GM12878 (cell line): ENCODE measurements at regions not wholly inside any gene's neighbourhood (a gene's known extent, or its start where the extent isn't known, plus 50 kb on each side); places are given as distances from the start of the nearest gene placed in this dataset.

Experiments
- ATAC-seq: fragments of 200-7000 bp; cut with Tn5 transposase; 3 replicates; pipeline ENCODE4 v1.9.1; 2020; ENCODE audit warnings: mild to moderate bottlenecking, moderate library complexity
- BruUV-seq: library from RNA; stranded (reverse); fragments of 400-500 nt; replicated peaks from 2 replicates; lab custom pipeline; 2021; lab: Mats Ljungman, UMichigan
- CTCF ChIA-PET: fragments of 300-600 bp; sonication (Branson Sonifier 250); formaldehyde crosslinking; extraction: SDS; loops from one replicate; lab custom pipeline; 2021; ENCODE audit warnings: inconsistent platforms; lab: Yijun Ruan, JAX
- POLR2A ChIA-PET: fragments of 350-600 bp; formaldehyde crosslinking; extraction: SDS; loops from one replicate; lab custom pipeline; 2021; ENCODE audit warnings: inconsistent platforms; lab: Charles Lee
- RAD21 ChIA-PET: fragments of 300-600 bp; sonication (Branson Sonifier 250); formaldehyde crosslinking; loops from one replicate; lab custom pipeline; 2023; ENCODE audit warnings: antibody characterized with exemption; ENCODE audit not compliant: unreplicated experiment; lab: Charles Lee
- SMC1A ChIA-PET: fragments of 300-600 bp; sonication (Branson Sonifier 250); formaldehyde crosslinking; loops from one replicate; lab custom pipeline; 2023; ENCODE audit not compliant: unreplicated experiment, uncharacterized antibody; lab: Charles Lee
- DNase-seq: peaks from one replicate; pipeline ENCODE4 v3.0.0-alpha.2; 2011; ENCODE audit warnings: low read depth, low spot score
- FAIRE-seq: peaks from 3 replicates; lab custom pipeline; 2011; peaks lifted over from hg19 to GRCh38; lab: Jason Lieb, UNC
- H2AFZ ChIP-seq: 2 replicates; pipeline ENCODE4 v1.6.0; 2011; ENCODE audit warnings: low read depth, low read length, control low read depth; ENCODE audit not compliant: control insufficient read depth
- H3K27ac ChIP-seq: 2 replicates; pipeline ENCODE4 v1.5.1; 2011; ENCODE audit warnings: control low read depth; ENCODE audit not compliant: control insufficient read depth, insufficient read depth
- H3K27me3 ChIP-seq, 2 experiments: replicated peaks in 1 of 2; 2 replicates each; pipeline versions ENCODE4 v1.6.0 to v1.6.1; 2011; ENCODE audit warnings: low read length in 1 of 2; ENCODE audit not compliant: control insufficient read depth in 2 of 2, insufficient read depth in 2 of 2
- H3K36me3 ChIP-seq, 2 experiments: 2 replicates each; pipeline ENCODE4 v1.5.1; 2011; ENCODE audit warnings: low read length in 1 of 2; ENCODE audit not compliant: control insufficient read depth in 2 of 2, insufficient read depth in 2 of 2
- H3K4me1 ChIP-seq: 2 replicates; pipeline ENCODE4 v1.6.1; 2011; ENCODE audit warnings: mild to moderate bottlenecking, low read length, moderate library complexity, mixed read lengths; ENCODE audit not compliant: control insufficient read depth, insufficient read depth
- H3K4me2 ChIP-seq: 2 replicates; pipeline ENCODE4 v1.6.0; 2011; ENCODE audit warnings: control low read depth; ENCODE audit not compliant: control insufficient read depth, insufficient read depth
- H3K4me3 ChIP-seq: fragments of 200-600 bp; sonication (generic); 2 replicates; pipeline ENCODE4 v1.5.1; 2016
- H3K79me2 ChIP-seq: 2 replicates; pipeline ENCODE4 v1.6.0; 2011; ENCODE audit warnings: low read length; ENCODE audit not compliant: control insufficient read depth, insufficient read depth
- H3K9ac ChIP-seq: 2 replicates; pipeline ENCODE4 v1.8.0; 2011; ENCODE audit warnings: low read length, control low read depth, mixed read lengths; ENCODE audit not compliant: control insufficient read depth, insufficient read depth
- H3K9me3 ChIP-seq: replicated peaks from 3 replicates; pipeline ENCODE4 v1.5.1; 2011; ENCODE audit warnings: mild to moderate bottlenecking, low read length; ENCODE audit not compliant: control insufficient read depth, insufficient read depth
- H4K20me1 ChIP-seq: 2 replicates; pipeline ENCODE4 v1.6.0; 2011; ENCODE audit not compliant: control insufficient read depth, insufficient read depth
- KAT2A ChIP-seq: conservative IDR thresholded peaks from 2 replicates; pipeline ENCODE4 v1.6.1; 2011; ENCODE audit warnings: low read depth, low read length; ENCODE audit not compliant: control insufficient read depth
- RAD21 ChIP-seq: IDR thresholded peaks from 2 replicates; pipeline ENCODE4 v1.6.1; 2011; ENCODE audit warnings: mild to moderate bottlenecking, low read depth, low read length, moderate library complexity; ENCODE audit not compliant: insufficient read depth
- USF1 ChIP-seq: IDR thresholded peaks from 2 replicates; pipeline ENCODE4 v1.6.1; 2011; ENCODE audit warnings: borderline replicate concordance, low read depth, mild to moderate bottlenecking, moderate library complexity, mixed read lengths, low read length; ENCODE audit not compliant: insufficient read depth; ENCODE audit errors: extremely low read length
- ZBTB11 ChIP-seq: fragments of 450-650 bp; formaldehyde crosslinking; IDR thresholded peaks from 2 replicates; pipeline ENCODE4 v1.5.0; 2022; ENCODE audit warnings: mild to moderate bottlenecking, missing genetic modification characterization
- ZBTB4 ChIP-seq: fragments of 450-650 bp; formaldehyde crosslinking; IDR thresholded peaks from 2 replicates; pipeline ENCODE4 v1.4.0; 2022; ENCODE audit warnings: mild to moderate bottlenecking, moderate library complexity
- ZNF207 ChIP-seq: fragments of 450-650 bp; IDR thresholded peaks from 2 replicates; pipeline ENCODE4 v1.6.1; 2014; ENCODE audit warnings: antibody characterized with exemption, mild to moderate bottlenecking, borderline replicate concordance
- WGBS: methylation state at CpG from one replicate; pipeline ENCODE4 v1.1.6; 2016; ENCODE audit warnings: low lambda C conversion rate; ENCODE audit not compliant: insufficient replicate concordance, insufficient coverage; ENCODE audit errors: missing lambda C conversion rate; 5-methylcytosine and 5-hydroxymethylcytosine counted together
- in situ Hi-C: fragments of 300-500 bp; cut with MboI; formaldehyde crosslinking; loops from 9 replicates; pipeline ENCODE4 v1.14.3; 2018; ENCODE audit warnings: mixed read lengths
- intact Hi-C: fragments of 100-400 bp; cut with micrococcal nuclease; formaldehyde crosslinking; loops from one replicate; pipeline ENCODE4 v1.14.2; 2022; ENCODE audit not compliant: unreplicated experiment

GRCh38 chr6:125471667-125472066, 169.9 kb upstream of the HDDC2 start (continued):
- no peak for TF ChIP-seq ZBTB11 (CRISPR knock-in tag)

- H3K27ac ChIP-seq: no peak overlapping the region
- RAD21 ChIA-PET: no interaction called here
- no TSS peak for BruUV-seq
- H3K9me3 ChIP-seq: no peaks in the 10 kb centered on the region
- no peaks in the 10 kb centered on the region for H3K27me3 ChIP-seq
- no peak for TF ChIP-seq RAD21
- no peak for TF ChIP-seq ZBTB4 (CRISPR knock-in tag)
- no peak for TF ChIP-seq ZNF207
- no peak for TF ChIP-seq KAT2A
- TF ChIP-seq USF1: no peak
- CTCF ChIA-PET: no interaction called here
- POLR2A ChIA-PET: no interaction called here
- H2AFZ ChIP-seq: no peak overlapping the region
- no peaks in the 10 kb centered on the region for H3K36me3 ChIP-seq
- H3K9ac ChIP-seq: no peak overlapping the region
- intact Hi-C loops (no loop called here), in situ Hi-C loops (no loop called here)
- 6% methylated on average over 1 of the region's 1 CpG for WGBS
- no peak overlapping the region for H3K4me3 ChIP-seq
- SMC1A ChIA-PET: no interaction called here
- H3K79me2 ChIP-seq: no peaks in the 10 kb centered on the region
- no peak for FAIRE-seq
- no peak for ATAC-seq
- H3K4me2 ChIP-seq: no peak overlapping the region
- no peaks in the 10 kb centered on the region for H4K20me1 ChIP-seq
- no peaks in the 10 kb centered on the region for H3K4me1 ChIP-seq
- no peak for DNase-seq
Measured at GRCh38 chr6:125474061-125474460, 172.3 kb upstream of the HDDC2 start.
